Transverse colon (tissue), 4 donors: ENCODE measurements at regions not wholly inside any gene's neighbourhood (a gene's known extent, or its start where the extent isn't known, plus 50 kb on each side); places are given as distances from the start of the nearest gene placed in this dataset.

Source experiments
- DNase-seq: peaks from one replicate; pipeline ENCODE4 v3.0.0-alpha.2; 2019
- H3K27ac ChIP-seq, 4 donors: fragments of 200-600 bp; sonication (generic); 2 replicates each; pipeline ENCODE4 v1.5.1; 2016 to 2018; ENCODE audit warnings: inconsistent platforms in 4 of 4
- H3K27me3 ChIP-seq: fragments of 200-600 bp; sonication (generic); 2 replicates; pipeline ENCODE4 v1.5.1; 2017; ENCODE audit warnings: inconsistent platforms
- H3K36me3 ChIP-seq, 4 donors: fragments of 200-600 bp; sonication (generic); 2 replicates each; pipeline ENCODE4 v1.5.1; 2017 to 2019; ENCODE audit warnings: inconsistent platforms in 4 of 4
- H3K4me1 ChIP-seq, 4 donors: fragments of 200-600 bp; sonication (generic); 2 replicates each; pipeline ENCODE4 v1.5.1; 2017 to 2020; ENCODE audit warnings: inconsistent platforms in 4 of 4
- H3K4me3 ChIP-seq, 4 donors: fragments of 200-600 bp; sonication (generic); 1 replicate in 1 of 4; 2 replicates in 3 of 4; pipeline versions ENCODE4 v1.5.1 to v1.6.1; 2017 to 2019; ENCODE audit warnings: inconsistent platforms in 4 of 4
- H3K9me3 ChIP-seq, 2 donors: fragments of 200-600 bp; sonication (generic); 2 replicates each; pipeline ENCODE4 v1.5.1; 2017 to 2019; ENCODE audit warnings: inconsistent platforms in 2 of 2
- EP300 ChIP-seq: sonication (generic); formaldehyde crosslinking; IDR thresholded peaks from one replicate; pipeline ENCODE4 v1.6.1; 2017; ENCODE audit warnings: antibody characterized with exemption, low read depth
- POLR2A ChIP-seq: fragments of 450-650 bp; IDR thresholded peaks from one replicate; pipeline ENCODE4 v1.6.1; 2016; ENCODE audit warnings: antibody characterized with exemption, mild to moderate bottlenecking, moderate library complexity
- POLR2AphosphoS5 ChIP-seq, 3 donors: sonication (generic); formaldehyde crosslinking; IDR thresholded peaks; one replicate each; pipeline ENCODE4 v1.6.1; 2016; ENCODE audit warnings: antibody characterized with exemption in 3 of 3
- WGBS, 2 donors: methylation state at CpG; one replicate each; pipeline ENCODE4 v1.1.5; 2018; ENCODE audit warnings: low coverage in 1 of 2; 5-methylcytosine and 5-hydroxymethylcytosine counted together
- in situ Hi-C, 4 donors: fragments of 200-750 bp; cut with MboI; loops; one replicate each; pipeline versions ENCODE4 v1.15.0 to v1.15.1; 2017; ENCODE audit warnings: low sequenced_read_pairs in 3 of 4, low pct_ligation_motif_present in 1 of 4, low pct_unique_long_range_greater_than_20kb in 1 of 4
- intact Hi-C: fragments of 100-400 bp; cut with DNase I; formaldehyde crosslinking; loops from one replicate; pipeline ENCODE4 v1.15.1; 2023; ENCODE audit warnings: low total_unique reads
- TF ChIP-seq, protein P1 (sequence below), 5 experiments: fragments of 200-600 bp in 3 of 5; fragments of 450-650 bp in 2 of 5; sonication (generic) in 3 of 5; IDR thresholded peaks; 1 replicate in 2 of 5; 2 replicates in 3 of 5; pipeline ENCODE4 v1.5.1; 2016 to 2017; ENCODE audit warnings: antibody characterized with exemption in 5 of 5, inconsistent platforms in 3 of 5, mild to moderate bottlenecking in 2 of 5, moderate library complexity in 1 of 5

DNA sequence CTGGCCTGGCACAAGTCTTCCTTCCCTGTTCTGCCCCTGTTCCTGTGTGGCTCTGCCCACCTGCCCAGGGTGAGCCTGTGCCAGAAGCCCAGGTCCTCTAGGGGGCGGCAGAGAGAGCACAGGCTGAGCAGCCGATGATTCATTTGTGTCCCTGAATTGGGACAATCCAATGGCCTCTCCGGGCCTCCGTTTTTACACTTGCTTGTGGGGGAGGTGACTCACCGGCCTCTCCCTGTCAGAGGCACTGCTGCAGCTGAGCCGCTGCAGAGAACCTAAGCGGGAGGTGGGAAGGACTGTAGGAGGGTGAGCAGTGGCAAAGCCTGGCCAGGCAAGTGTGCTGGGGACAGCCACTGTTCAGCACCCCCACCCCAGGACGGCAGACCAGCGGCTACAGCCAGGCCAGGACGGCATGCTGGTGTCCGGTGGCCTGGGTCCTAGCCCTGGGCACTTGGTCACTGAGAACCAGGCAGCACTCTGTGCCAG, 65.2 kb upstream of the LMO1 start:
- intact Hi-C loops = no loop called here
- Histone ChIP-seq H3K9me3 (no peaks in the 10 kb centered on the region), H3K4me1 (peaks cover 0 to 3% (median 0%) of the 10 kb centered on the region in 4 donors), H3K27ac (no peak overlapping the region), H3K36me3 (no peaks in the 10 kb centered on the region), H3K27me3 (no peaks in the 10 kb centered on the region), H3K4me3 (no peak overlapping the region)
- TF ChIP-seq, protein P1, sequence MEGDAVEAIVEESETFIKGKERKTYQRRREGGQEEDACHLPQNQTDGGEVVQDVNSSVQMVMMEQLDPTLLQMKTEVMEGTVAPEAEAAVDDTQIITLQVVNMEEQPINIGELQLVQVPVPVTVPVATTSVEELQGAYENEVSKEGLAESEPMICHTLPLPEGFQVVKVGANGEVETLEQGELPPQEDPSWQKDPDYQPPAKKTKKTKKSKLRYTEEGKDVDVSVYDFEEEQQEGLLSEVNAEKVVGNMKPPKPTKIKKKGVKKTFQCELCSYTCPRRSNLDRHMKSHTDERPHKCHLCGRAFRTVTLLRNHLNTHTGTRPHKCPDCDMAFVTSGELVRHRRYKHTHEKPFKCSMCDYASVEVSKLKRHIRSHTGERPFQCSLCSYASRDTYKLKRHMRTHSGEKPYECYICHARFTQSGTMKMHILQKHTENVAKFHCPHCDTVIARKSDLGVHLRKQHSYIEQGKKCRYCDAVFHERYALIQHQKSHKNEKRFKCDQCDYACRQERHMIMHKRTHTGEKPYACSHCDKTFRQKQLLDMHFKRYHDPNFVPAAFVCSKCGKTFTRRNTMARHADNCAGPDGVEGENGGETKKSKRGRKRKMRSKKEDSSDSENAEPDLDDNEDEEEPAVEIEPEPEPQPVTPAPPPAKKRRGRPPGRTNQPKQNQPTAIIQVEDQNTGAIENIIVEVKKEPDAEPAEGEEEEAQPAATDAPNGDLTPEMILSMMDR (IDR thresholded peaks at IDR 0.05) = peak; percentile 51 to 76 (median 70)
- no peak for TF ChIP-seq EP300
- in situ Hi-C loops = loop anchor here in 1 of 4 donors (25.0 kb wide), 1 partner anchor 233 kb away; no protein-coding TSS in a partner anchor
- 9% methylated on average over 11 of the region's 11 CpGs; no CpG with 5 or more reads in 1 of the 2 donors for WGBS, 2 donors
- peak; percentile 85 for DNase-seq

DNA sequence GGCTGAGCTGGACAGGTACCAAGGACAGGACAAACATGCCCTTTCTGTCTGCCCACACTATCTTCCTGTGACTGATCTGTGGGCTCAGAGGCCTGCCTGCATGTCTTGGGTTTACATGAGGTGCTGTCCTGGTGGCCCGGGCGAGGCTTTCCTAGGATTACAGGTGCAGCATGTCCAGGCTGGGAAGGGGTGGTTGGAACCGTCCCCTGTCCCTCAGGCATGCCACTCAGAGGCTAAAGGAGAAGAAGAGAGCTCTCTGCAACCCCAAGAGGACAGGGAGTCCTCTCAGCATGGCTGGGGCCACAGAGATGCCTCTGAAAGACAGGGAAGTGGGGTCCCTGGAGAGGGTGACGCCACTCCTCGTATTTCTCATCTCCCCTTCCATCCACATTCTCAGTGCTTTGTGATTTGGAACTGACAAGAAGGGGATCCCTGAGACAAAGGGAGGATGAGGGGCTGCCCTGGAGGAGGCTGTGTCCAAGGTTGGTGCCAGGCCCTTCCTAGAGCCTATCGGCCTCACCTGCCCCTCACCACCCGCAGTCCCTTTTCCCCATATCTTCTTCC, 64.6 kb upstream of the LMO1 start:
- 88% methylated on average over 7 of the region's 7 CpGs; no CpG with 5 or more reads in 1 of the 2 donors for WGBS, 2 donors
- TF ChIP-seq POLR2AphosphoS5 (IDR thresholded peaks at IDR 0.05) (no peak), POLR2A (no peak), EP300 (no peak)
- TF ChIP-seq, protein P1 (IDR thresholded peaks at IDR 0.05) = no peak
- no peaks in the 10 kb centered on the region for H3K27me3 ChIP-seq
- H3K9me3 ChIP-seq = no peaks in the 10 kb centered on the region
- H3K36me3 ChIP-seq = no peaks in the 10 kb centered on the region
- intact Hi-C loops = no loop called here
- H3K4me3 ChIP-seq = no peak overlapping the region
- in situ Hi-C loops = loop anchor here in 1 of 4 donors (25.0 kb wide), 1 partner anchor 234 kb away; no protein-coding TSS in a partner anchor
- H3K4me1 ChIP-seq = peaks cover 0 to 3% (median 0%) of the 10 kb centered on the region in 4 donors
- no peak overlapping the region for H3K27ac ChIP-seq
- no peak for DNase-seq

DNA sequence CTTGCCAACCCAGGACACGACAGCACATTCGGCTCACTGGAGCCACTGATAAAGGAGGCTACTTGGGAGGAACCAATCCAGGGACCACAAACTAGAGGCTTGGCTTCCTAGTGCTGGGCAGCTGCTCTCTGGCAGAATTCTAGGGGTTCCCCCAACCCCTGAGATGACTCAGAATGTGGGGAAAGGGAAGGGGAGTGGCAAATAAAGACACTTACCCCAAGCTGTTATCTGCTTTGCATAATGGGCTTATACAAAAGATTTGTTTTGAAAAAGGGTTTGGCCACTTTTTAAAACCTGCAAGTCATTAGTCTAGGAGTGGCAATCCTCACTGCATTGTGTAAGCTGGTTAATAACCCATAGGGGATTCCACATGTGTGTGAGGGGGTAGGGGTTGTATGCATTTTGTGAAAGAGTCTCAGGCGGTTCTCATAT, 64.1 kb upstream of the LMO1 start:
- H3K27me3 ChIP-seq = no peaks in the 10 kb centered on the region
- H3K27ac ChIP-seq = no peak overlapping the region
- peaks cover 0 to 3% (median 0%) of the 10 kb centered on the region in 4 donors for H3K4me1 ChIP-seq
- in situ Hi-C loops (loop anchor here in 1 of 4 donors (25.0 kb wide), 1 partner anchor 235 kb away; no protein-coding TSS in a partner anchor), intact Hi-C loops (no loop called here)
- no peak overlapping the region for H3K4me3 ChIP-seq
- DNase-seq = no peak
- H3K9me3 ChIP-seq = no peaks in the 10 kb centered on the region
- no peaks in the 10 kb centered on the region for H3K36me3 ChIP-seq
- no peak for TF ChIP-seq EP300
- TF ChIP-seq POLR2A = no peak
- WGBS, 2 donors = 60 to 66% methylated on average over 1 to 3 of the region's 3 CpGs

DNA sequence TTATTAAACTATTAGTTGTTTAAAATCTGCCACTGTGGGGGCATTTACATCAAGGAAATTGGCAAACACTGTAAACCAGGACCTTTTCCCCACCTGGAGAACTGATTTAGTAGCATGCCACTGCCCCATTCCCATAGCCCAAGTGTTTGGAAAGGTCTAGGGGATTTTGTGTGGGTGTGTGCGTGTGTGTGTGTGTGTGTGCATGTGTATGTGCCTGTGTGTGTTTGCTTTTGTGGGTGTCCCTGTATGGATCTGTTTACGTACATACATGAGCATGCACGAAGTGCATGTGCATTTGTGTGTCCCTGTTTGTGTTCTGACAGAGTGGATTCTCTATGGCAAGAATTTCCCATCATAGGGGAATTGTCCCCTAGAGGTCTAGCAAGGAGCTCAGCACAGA, 62.7 kb upstream of the LMO1 start:
- intact Hi-C loops = no loop called here
- Histone ChIP-seq H3K9me3 (no peaks in the 10 kb centered on the region), H3K36me3 (no peaks in the 10 kb centered on the region), H3K27me3 (no peaks in the 10 kb centered on the region), H3K27ac (no peak overlapping the region), H3K4me3 (no peak overlapping the region), H3K4me1 (peaks cover 0 to 3% (median 0%) of the 10 kb centered on the region in 4 donors)
- in situ Hi-C loops = loop anchor here in 1 of 4 donors (25.0 kb wide), 1 partner anchor 236 kb away; no protein-coding TSS in a partner anchor
- TF ChIP-seq, protein P1 (IDR thresholded peaks at IDR 0.05) = no peak
- TF ChIP-seq EP300 (no peak), POLR2AphosphoS5 (IDR thresholded peaks at IDR 0.05) (no peak), POLR2A (no peak)
- DNase-seq = no peak
- 54% methylated on average over 3 of the region's 3 CpGs; no CpG with 5 or more reads in 1 of the 2 donors for WGBS, 2 donors
